GM12892 (cell line): ENCODE measurements at regions not wholly inside any gene's neighbourhood (a gene's known extent, or its start where the extent isn't known, plus 50 kb on each side); places are given as distances from the start of the nearest gene placed in this dataset.

Experiments
- POLR2A ChIP-seq: IDR thresholded peaks from 2 replicates; pipeline ENCODE4 v1.6.1; 2011; ENCODE audit warnings: low read depth, low read length, control low read depth
- TAF1 ChIP-seq: IDR thresholded peaks from 2 replicates; pipeline ENCODE4 v1.6.1; 2011; ENCODE audit warnings: low read depth, mild to moderate bottlenecking, control low read depth, low read length, borderline replicate concordance

DNA sequence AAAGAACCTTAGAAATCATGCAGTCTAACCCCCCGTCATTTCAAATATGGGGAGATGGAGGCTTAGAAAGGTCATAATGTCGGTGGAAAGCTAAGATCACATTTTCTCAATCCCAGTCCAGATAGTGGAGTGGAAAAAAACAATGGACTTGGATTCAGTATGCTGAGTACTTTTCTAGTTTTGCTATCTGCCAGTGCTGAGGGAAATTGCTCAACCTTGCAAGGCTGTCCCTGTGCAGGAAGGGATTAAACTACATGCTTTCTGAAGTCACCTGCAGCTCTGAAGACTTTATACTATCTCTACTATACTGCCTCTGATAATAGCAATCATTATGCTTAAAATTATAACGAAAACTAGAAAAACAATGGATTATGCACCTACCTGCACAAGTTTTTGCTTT, 272.8 kb downstream of the LRIG3 start:
- TF ChIP-seq POLR2A (no peak), TAF1 (no peak)
